GM18511 (cell line): ENCODE measurements at regions not wholly inside any gene's neighbourhood (a gene's known extent, or its start where the extent isn't known, plus 50 kb on each side); places are given as distances from the start of the nearest gene placed in this dataset.
"Not testable (repeated sequence)": the region's sequence is repeated elsewhere in the genome, so short reads cannot be mapped to it uniquely, and the experiment has no call there.

ENCODE experiments used
- ATAC-seq: cut with Tn5 transposase; IDR thresholded peaks from one replicate; pipeline ENCODE4 v1.9.1; 2021; ENCODE audit warnings: mild to moderate bottlenecking, moderate library complexity; ENCODE audit not compliant: unreplicated experiment

DNA sequence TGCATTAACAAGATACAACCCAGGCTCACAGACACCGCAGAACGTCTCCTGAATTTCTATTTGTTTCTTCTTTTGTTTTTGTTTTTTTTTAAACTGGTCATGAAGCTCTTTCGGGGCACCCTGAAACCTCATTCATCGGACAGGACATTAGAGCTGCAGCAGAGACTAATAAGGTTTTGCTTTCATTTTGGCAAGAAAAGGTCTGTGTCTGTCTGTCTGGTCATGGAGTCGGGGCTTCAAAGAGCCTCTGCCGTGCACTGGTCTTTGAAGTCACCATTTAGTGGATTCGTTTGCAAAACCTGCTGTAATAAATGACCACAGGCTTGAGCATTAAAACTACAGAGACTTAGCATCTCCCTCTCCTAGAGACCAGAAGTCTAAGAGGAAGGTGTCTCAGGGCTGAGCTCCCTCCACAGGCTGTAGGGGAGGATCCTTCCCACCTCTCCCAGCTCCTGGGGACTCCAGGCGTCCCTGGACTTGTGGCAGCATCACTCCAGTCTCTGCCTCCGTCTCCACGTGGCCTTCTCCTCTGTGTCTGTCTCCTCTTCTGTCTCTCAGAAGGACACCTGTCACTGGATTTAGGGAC, 247.5 kb downstream of the CRLF2 start:
- peak; percentile 91 for ATAC-seq

DNA sequence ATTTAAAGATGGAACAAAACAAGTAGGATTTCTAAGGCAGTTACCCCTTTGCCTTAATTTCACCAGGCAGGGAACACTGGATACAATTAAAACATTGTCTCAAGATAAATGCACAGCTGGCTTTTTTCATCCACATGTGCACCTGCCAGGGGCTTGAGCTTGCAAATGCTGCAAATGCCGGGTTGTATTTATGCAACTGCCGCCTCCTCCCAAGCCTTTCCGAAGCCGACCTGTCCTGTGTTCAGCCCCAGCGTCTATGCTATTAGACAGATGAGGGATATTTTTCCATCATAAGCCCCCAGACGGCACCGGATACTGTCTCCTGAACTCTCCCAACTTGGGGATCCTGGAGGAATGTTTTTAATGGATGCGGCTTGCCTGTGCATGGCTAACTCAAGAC, 251.6 kb downstream of the CRLF2 start:
- no peak for ATAC-seq

DNA sequence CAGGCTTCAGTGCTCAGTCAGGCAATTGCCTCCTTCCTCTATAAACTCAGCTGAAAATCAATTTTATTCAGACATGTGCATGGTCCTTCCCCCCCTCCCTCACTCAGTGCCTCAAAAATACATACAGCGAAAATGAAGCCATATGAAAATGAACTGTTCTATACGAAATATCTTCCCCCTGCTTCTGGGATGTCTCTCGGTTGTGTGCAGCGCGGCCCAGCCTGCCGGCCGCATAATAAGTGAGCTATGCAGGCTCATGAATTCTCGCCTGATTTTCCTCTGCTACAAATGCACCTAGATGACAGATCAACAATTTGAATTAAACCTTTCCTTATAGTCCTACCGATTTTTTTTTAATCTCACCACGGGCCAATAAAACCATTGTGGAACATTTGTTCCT, 252.9 kb downstream of the CRLF2 start:
- no peak for ATAC-seq

DNA sequence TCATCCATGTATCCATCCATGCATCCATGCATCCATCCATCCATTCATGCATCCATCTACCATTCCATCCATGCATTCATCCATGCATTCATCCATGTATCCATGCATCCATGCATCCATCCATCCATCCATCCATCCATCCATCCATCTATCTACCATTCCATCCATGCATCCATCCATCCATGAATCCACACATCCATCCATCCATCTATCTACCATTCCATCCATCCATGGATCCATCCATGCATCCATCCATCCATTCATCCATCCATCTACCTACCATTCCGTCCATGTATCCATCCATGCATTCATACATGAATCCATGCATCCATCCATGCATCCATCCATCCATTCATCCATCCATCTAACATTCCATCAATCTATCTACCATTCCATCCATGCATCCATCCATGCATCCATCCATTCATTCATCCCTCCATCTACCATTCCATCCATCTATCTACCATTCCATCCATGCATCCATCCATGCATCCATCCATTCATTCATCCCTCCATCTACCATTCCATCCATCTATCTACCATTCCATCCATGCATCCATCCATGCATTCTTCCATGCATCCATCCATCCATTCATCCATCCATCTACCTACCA, 257.2 kb downstream of the CRLF2 start:
- ATAC-seq, result not testable (repeated sequence)

DNA sequence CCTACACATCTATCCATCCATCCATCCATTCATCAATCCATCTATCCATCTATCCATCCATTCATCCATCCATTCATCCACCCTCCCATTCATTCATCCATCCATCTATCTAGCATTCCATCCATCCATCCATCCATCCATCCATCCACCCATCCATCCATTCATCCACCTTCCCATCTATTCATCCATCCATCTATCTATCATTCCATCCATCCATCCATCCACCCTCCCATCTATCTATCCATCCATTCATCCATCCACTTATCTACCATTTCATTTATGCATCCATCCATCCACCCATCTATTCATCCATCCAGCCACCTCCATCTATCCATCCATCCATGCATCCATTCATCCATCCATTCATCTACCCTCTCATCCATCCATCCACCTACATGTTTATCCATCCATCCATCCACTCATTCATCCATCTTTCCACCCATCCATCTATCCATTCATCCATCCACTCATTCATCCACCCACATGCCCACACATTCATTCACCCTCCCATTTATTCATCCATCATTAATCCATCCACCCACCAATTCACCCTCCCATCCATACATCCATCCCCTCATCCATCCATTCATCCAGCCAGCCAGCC, 258.5 kb downstream of the CRLF2 start:
- no peak for ATAC-seq

DNA sequence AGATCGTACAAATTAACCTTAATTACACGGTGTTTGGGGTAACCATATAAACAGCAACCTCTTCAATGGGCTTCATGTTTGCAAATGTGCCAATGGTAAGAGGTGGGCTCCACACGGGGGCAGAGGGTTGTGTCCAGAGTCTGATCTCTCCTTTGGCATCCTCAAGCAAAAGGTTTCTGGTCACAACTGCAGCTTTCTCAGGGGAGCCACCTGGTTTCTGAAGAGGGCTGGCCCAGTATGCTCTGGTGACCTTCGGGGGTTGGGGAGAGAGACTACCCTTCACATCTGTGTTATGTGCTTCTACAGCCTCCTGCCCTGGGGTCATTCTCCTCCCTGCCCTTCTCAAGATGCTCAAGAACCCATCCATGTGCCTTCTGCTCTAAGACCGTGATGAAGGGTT, 259.6 kb downstream of the CRLF2 start:
- ATAC-seq, result no peak

DNA sequence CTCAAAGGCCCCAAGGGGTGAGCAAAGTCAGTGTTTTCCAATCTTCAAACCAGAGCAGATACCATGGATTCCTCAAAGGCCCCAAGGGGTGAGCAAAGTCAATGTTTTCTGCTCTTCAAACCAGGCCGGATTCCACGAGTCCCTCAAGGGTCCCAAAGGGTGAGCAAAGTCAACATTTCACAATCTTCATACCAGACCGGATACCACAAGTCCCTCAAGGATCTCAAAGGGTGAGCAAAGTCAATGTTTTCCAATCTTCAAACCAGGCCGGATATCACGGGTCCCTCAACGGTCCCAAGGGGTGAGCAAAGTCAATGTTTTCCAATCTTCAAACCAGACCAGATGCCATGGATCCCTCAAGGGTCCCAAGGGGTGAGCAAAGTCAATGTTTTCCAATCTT, 265.2 kb downstream of the CRLF2 start:
- not testable (repeated sequence) for ATAC-seq

DNA sequence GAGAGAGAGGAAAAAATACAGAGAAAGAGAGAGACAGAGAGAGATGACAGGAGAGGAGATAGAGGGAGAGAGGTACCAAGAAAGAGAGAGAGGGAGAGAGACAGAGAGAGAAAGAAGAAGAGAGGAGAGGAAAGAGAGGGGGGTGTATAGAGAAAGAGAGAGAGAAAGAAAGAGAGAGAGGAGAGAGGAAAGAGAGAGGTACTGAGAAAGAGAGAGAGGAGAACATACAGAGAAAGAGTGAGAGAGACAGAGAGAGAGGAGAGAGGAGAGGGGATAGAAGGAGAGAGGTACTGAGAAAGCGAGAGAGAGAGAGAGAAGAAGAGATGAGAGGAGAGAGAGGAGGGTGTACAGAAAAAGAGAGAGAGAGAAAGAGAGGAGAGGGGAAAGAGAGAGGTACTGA, 269.4 kb downstream of the CRLF2 start:
- ATAC-seq, result no peak

DNA sequence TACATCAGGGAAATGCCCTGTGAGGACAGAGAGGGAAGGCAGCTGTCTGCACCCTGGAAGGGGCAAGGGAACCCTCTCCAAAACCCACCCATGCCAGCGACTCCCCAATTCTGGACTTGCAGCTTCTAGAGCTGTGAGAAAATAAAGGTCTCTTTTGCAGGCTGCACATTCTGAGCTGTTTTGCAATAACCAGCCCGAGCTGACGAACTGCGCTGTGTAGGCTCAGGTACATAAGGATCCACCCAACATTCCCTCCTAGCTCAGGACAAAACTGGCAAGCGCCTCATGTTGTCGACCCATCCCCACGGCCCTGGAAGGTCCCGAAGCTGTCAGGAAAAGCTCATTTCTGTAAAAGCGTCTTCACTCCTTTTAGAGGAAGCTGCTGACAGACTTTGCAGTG, 271.8 kb downstream of the CRLF2 start:
- ATAC-seq, result no peak

DNA sequence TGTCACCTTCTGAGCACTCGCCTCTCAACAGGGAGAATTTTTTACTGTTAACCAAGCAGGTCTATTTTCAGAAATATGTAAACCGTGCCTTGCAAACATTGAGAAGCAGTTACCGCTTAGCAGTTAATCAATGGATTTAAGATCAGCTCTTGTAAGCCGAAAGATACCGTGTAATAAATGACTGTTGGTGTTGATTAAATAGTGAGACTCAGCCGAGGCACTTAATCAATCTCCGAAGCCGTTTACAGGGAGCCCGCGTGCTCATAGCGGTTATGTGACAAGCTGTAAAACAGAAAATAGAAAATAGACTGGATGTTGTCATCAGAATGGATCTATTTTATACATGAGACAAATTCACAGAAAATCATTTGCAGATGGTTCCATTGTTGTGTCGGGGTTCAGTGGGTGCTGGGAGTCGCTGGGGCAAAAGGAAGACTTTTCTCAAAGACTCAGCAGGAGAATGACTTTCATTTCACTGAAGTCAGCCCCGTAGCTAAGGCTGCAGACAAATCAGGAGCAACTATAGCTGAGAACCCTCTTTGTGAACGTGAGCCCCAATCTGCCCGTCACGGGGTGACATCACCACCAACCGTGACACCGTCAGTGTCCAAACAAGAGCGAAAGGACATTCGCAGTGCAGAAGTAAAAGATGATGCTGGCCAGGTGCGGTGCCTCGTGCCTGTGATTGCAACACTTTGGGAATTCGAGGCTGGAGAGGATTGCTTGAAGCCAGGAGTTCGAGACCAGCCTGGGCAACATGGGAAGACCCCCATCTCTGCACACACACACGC, 275.3 kb downstream of the CRLF2 start:
- ATAC-seq, result no peak

DNA sequence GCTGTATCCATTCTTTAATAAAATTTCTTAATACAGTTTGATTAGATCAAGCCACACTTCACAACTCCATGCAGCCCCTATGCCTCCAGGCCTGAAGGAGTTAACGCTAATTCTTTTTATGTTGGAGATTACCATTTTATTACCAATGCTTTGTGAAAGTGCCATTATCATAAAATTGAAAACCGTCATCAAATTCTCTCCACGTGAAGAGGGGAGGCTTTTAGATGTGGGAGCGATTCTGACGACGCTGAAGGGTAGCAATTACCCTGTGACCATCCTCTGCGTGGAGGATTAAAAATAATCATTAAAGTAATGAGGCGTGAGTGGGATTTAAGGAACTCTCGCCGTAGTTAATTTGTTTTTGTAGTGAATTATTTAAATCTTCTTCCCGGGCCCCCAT, 278.8 kb downstream of the CRLF2 start:
- no peak for ATAC-seq

DNA sequence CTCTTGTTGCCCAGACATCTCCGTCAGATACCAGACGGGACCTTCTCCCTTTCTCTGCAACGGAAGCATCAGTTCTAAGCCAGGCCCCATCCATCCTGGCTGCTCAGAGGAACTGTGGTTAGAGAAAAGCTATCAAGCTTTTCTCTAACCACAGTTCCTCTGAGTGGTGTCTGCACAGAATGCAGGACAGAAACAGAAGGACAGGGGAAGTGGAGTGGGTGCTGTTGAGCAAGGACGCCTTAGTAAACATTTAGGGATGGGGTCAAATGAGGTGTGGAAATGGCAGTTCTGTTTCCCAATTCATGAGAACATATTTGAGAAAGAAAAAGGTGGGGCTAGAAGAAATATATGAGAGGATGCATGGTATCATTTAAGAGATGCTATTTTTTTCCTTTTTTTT, 283.8 kb downstream of the CRLF2 start:
- no peak for ATAC-seq

DNA sequence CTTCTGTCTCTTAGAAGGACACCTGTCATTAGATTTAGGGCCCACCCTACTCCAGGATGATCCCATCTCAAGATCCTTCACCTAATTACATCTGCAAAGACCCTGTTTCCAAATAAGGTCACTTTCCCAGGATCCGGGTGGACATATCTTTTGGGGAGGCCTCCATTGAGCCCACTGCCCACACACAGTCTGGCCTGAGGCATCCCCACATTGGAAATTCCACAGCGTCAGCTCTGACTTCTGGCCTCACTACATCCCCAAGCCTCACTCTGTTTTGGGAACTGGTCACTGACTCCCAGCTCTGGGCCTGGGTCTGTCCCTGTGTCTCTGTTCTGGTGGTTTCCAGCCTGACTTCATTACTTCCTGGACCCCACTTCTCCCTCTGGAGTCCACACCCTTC, 285.5 kb downstream of the CRLF2 start:
- no peak for ATAC-seq

DNA sequence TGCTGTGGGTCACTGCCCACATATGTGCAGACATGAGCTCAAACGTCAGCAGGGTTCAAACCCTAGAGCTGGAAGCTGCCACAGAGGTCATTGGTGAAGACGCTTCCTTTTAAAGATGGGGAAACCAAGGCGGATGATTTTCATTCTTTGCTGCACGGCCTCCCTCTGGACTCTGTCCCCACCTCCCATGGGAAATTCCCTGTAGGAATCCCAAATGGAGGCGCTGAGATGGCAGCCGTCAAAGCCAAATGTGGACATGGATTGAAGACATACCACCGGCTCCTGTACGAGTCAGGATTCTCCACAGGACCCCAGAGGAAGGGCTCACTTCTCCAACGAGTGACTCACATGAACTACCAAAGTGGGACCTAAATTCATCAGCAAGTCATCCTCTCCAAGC, 286.4 kb downstream of the CRLF2 start:
- ATAC-seq, result no peak

DNA sequence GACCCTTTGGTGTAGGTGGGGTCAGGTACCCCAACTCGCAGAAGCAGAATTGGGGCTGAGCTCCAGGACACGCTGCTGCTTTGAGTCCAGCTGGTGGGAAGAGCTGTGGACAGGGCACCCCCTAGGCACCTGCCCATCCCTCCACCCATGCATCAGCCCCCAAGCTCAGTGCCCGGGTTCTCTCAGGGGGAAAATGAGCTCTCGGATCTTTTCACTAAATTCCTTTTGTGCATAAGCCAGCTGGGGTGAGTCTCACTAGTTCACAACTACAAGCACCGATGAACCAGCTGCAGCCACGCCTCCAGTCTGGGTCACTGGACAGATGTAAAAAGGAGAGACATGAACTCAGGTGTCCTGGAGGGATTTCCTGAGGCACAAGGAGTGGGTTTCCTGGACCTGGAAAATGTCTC, 286.8 kb downstream of the CRLF2 start:
- no peak for ATAC-seq

DNA sequence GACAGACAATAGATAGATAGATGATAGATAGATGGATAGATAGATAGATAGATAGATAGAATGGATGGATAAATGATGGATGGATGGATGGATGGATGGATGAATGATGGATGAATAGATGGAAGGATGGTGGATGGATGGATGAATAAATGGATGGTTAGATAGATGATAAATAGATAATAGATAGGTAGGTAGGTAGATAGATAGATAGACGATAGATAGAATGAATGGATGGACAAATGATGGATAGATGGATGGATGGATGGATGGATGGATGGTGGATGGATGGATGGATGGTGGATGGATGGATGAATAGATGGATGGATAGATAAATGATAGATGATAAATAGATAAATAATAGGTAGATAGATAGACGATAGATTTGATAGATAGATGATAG, 287.4 kb downstream of the CRLF2 start:
- no peak for ATAC-seq

DNA sequence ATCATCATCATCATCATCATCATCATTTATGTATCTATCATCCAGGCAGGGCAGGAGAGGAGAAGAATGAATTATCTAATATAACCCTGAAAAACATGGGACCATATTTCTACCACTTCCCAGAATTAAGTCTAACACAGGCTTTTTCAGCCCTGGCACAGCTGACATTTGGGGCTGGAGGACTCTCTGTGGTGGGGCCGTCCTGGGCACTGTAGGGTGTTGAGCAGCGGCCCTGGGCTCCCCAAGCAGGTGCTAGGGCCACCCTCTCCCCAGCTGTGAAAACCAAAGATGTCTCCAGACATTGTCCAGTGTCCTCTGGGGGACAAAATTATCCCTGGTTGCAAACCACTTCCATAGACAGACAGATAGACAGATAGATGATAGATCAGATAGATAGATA, 288.4 kb downstream of the CRLF2 start:
- no peak for ATAC-seq

DNA sequence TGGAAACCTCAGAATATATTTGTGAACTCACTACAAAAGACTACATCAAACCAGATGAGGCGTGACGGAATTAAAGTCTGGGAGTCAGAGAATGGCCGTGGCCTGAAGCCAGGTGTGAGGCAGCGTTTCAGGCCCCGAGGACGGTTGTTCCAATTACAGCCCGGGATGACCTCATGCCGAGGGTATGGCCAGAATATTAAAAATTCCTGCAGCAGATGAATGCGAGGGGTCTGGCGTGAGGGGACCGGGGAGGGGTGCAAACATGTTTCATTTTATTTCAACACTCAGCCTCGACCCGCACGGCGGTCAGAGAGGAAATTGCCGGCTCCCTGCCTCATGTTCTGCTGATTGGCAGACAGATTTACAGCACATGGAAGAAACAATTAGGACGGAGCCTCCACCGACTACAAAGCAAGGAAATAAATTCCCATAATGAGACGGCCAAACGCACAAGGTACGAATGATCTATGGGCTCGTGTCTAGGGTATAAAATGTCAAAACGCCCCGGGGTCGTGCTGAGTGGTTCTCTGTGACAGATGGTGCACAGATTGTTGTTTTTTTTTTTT, 289.7 kb downstream of the SHOX start:
- ATAC-seq, result no peak

DNA sequence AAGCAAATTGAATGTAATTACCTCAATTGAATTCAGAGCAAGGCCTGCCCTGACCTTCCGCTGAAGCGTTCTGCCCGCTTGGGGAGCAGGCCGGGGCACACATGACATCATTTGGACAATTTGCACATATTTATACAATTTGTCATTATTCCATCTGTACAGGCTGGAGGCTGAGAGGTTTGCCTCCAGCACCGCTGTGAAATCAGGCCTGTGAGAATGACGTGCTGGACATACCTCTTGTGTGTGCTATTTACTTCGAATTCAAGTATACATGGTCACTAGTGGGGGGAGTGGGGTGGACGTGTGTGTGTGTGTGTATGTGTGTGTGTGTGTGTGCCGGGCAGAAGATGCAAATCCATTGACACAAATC, 285.6 kb downstream of the SHOX start:
- ATAC-seq, result no peak

DNA sequence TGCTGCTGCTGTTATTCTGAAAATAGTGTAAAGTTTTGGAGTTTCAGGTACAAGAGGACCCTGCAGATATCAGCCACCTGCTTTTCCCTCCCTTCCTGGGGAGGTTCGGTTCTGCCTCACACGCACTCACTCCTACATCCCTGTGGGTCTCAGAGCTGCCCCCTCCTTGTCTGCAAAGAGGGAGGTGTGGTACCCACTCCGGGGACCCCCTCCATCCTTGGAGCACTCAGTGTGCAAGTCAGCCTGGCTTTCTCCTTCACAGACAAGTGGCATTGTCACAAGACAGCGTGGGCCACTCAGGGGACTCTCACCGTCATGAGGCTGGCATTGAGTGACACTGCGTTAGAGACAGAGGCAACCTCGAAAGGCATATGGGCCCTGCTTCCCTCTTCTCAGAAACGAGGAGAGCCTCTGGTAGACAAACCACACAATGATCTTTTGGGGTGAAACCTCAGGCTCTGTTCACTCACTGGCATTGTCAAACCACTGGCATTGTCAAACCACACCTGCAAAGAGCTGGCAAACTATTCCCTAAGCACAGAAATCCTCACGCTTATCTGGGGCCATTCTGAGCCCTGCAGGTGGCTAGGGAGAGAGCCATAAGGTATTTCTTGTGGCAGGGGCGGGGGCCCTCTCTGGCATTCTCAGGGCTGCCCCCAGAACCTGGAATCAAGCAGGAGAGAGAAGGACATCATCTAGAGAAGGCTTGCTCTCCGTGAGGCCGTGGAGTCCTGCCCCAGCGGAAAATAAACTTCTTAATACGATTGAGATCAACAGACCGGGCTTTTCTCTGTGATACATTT, 285.0 kb downstream of the SHOX start:
- no peak for ATAC-seq

DNA sequence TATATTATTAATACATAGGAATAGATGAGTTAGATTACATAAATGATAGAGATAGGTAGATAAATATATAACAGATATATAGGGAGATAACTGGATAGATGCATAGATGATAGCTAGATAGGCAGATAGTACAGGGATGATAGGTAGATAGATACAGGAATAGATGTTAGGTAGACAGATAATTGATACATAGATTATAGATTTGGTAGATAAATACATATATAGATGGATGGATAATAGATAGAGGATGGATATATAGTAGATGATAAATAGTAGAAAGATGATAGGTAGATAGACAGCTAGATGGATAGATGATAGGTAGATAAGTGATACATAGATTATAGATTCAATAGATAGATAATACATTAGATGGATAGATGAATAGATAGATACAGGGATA, 283.6 kb downstream of the SHOX start:
- no peak for ATAC-seq
